Bronchial epithelial cell (primary cell): ENCODE measurements at regions not wholly inside any gene's neighbourhood (a gene's known extent, or its start where the extent isn't known, plus 50 kb on each side); places are given as distances from the start of the nearest gene placed in this dataset.

Experiments used
- DNase-seq: peaks from one replicate; pipeline ENCODE4 v3.0.0-alpha.2; 2010; ENCODE audit warnings: low read depth
- FAIRE-seq: peaks from 2 replicates; lab custom pipeline; 2011; peaks lifted over from hg19 to GRCh38; lab: Jason Lieb, UNC
- H3K27me3 ChIP-seq: 2 replicates; pipeline ENCODE4 v1.5.1; 2011; ENCODE audit warnings: low read length; ENCODE audit not compliant: control insufficient read depth, insufficient read depth
- H3K36me3 ChIP-seq: 2 replicates; pipeline ENCODE4 v1.5.1; 2011; ENCODE audit warnings: low read length; ENCODE audit not compliant: control insufficient read depth, insufficient read depth
- H3K4me3 ChIP-seq: 2 replicates; pipeline ENCODE4 v1.5.1; 2011; ENCODE audit warnings: mild to moderate bottlenecking, low read depth, low read length, control low read depth
- TF ChIP-seq, protein P1 (sequence below): IDR thresholded peaks from 2 replicates; pipeline ENCODE4 v1.5.1; 2011; ENCODE audit warnings: mild to moderate bottlenecking, moderate library complexity, low read length, control low read depth, inconsistent platforms; ENCODE audit not compliant: insufficient read depth, severe bottlenecking

DNA sequence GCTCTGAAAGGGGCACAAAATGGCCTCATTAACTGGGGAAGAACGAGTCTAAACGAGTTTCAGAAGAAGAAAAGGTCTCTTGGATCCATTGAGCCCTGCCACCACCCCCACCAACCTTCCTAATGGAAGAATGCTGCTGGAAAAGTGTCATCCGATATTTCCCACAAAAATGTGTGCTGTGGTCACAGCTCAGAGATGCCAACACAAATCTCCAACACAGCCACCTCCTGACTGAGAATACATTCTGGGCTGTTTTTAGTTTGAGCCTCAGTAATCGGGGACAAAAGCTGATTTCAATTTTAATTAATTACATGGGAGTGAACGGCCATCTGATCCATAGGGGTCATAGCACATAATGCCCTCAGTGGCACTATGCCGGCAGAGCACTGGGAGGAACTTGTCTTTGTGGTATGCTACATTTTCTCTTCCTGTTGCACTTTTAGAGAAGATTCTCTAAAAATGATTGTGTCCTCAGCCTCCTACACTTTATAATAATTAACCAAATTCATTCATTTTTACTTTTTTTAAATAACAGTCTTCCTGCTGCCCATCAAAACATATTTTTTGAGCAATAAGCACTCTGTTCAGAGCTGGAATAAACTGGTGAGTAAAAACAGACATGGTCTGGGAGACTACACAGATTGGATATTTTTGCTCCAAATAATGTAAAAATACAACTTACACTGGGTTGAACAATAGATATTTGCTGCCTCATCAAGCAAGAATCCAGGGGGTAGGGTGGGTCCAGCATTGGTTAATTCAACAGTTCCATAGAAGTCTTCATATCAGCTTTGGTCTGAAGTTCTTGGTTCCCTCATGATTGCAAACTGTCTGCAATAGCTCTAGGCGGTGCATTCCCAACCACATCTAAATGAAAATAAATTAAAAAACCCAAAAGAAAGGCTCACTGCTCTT is 143.6 kb upstream of the TMEM170B start:
- DNase-seq (no peak), FAIRE-seq (no peak)
- TF ChIP-seq, protein P1, sequence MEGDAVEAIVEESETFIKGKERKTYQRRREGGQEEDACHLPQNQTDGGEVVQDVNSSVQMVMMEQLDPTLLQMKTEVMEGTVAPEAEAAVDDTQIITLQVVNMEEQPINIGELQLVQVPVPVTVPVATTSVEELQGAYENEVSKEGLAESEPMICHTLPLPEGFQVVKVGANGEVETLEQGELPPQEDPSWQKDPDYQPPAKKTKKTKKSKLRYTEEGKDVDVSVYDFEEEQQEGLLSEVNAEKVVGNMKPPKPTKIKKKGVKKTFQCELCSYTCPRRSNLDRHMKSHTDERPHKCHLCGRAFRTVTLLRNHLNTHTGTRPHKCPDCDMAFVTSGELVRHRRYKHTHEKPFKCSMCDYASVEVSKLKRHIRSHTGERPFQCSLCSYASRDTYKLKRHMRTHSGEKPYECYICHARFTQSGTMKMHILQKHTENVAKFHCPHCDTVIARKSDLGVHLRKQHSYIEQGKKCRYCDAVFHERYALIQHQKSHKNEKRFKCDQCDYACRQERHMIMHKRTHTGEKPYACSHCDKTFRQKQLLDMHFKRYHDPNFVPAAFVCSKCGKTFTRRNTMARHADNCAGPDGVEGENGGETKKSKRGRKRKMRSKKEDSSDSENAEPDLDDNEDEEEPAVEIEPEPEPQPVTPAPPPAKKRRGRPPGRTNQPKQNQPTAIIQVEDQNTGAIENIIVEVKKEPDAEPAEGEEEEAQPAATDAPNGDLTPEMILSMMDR, result no peak
- no peaks in the 10 kb centered on the region for H3K36me3 ChIP-seq
- H3K27me3 ChIP-seq, result no peaks in the 10 kb centered on the region
- no peak overlapping the region for H3K4me3 ChIP-seq

DNA sequence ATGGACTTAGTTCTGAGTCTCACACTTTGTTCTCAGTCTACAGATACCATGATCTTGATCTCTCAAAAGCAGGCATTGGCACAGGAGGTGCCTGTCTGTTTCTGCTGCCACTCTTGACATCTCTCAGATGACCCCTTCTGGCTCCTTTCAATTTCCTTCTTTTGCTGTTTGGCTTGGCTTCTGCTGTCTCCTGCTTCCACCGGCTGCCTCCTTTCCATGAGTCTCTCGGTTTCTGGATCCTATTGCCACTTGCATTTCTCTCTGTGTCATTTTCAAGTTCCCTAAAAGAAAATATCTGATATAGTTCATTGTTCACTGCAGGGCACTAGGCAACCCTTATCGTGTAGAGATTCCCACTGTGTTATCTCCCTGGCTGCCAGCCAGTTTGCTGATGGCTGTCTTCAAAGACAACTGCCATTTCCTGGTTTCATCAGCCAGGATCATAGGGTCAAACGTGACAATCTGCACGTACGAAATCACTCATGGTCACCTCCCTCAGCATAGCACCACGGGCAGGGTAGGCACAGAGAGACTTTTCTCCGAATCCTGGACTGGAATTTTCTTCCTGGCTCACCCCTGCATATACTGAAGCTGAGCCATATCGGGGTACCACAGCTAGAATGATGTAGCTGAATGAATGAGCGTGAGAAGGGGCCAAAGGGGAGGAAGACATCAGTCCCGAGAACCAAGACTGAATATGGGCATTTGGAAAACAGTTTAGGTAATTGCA is 144.6 kb upstream of the TMEM170B start:
- TF ChIP-seq, protein P1, result no peak
- no peaks in the 10 kb centered on the region for H3K36me3 ChIP-seq
- no peaks in the 10 kb centered on the region for H3K27me3 ChIP-seq
- DNase-seq (no peak), FAIRE-seq (no peak)
- no peak overlapping the region for H3K4me3 ChIP-seq

- H3K27me3 ChIP-seq, result no peaks in the 10 kb centered on the region
- no peak for FAIRE-seq
- H3K36me3 ChIP-seq, result no peaks in the 10 kb centered on the region
- TF ChIP-seq, protein P1, result no peak
- no peak overlapping the region for H3K4me3 ChIP-seq
- no peak for DNase-seq
Measured at GRCh38 chr6:11391934-11392777, 145.4 kb upstream of the TMEM170B start.

GRCh38 chr6:11389977-11390376 is 147.6 kb upstream of the TMEM170B start:
- Histone ChIP-seq H3K36me3 (no peaks in the 10 kb centered on the region), H3K27me3 (no peaks in the 10 kb centered on the region), H3K4me3 (no peak overlapping the region)
- no peak for FAIRE-seq
- DNase-seq, result peak; percentile 40
- TF ChIP-seq, protein P1, result no peak

DNA sequence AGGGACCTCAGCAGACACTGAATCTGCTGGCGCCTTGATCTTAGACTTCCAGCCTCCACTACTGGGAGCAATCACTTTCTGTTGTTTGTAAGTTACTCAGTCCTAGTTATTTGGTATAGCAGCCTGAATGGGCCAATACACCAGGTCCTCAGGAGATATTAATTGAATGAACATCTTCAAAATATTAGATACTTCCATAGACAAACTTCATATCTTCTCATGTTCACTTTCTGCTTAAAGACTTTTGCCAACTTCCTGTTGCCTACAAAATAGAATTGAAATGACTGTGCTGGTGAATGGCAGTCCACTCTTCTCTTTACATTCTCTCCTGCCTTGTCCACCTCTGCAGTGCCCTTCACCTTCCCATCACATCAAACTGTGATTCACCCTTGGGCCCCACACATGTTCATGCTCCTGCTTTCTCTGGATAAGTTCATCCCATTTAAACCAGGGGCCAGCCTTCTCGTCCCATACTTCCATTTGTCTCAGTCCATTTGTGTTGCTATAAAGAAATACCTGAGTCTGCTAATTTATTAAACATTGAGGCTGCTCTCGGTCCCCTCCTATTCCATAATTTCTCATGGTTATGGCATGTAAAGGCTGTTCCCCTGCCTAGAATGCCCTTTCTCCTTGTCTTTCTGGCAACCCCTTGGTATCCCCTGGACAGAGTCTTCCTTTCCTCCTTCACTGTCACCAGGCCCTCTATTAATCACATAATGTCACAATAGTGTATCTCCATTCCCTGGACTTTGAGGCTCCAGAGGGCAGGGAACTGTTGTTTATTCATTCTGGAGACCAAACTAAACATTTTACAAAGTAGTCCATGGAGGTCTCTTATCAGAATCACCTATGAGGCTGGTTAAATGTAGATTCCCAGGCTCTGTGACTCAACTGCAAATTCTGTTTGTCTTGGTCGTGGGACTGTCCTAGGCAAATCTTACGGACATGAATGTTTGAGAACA is 148.3 kb upstream of the TMEM170B start:
- H3K27me3 ChIP-seq, result no peaks in the 10 kb centered on the region
- FAIRE-seq, result no peak
- H3K4me3 ChIP-seq, result no peak overlapping the region
- no peak for DNase-seq
- H3K36me3 ChIP-seq, result no peaks in the 10 kb centered on the region
- TF ChIP-seq, protein P1, result no peak
